ENCODE measurements at regions not wholly inside any gene's neighbourhood (a gene's known extent, or its start where the extent isn't known, plus 50 kb on each side); places are given as distances from the start of the nearest gene placed in this dataset.

DNA sequence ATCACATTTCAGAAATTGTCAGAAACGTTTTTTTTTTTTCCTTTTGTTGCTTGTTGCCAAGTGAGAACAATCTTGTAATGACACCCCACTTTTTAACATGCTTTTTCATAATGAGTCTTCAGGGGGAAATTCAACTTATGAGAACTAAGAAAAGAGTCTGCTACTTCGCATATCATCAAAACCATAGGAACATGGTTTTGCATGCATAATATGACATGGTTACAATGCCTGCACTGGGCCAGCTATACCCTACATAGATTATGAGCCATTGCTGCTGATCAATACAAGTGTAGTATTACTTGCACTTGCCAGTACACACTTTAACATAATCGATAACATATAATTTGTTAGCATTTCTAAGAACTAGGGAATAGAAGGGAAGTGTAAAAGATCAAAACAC, 191.0 kb upstream of the NBEA start:
- H3K27ac ChIP-seq (ENCODE audit: low read depth, low read length), result no peak overlapping the region
- intact Hi-C loops (cut with micrococcal nuclease), result no loop called here
- H3K36me3 ChIP-seq (ENCODE audit: control insufficient read depth in 1 of 2, insufficient read depth in 2 of 2, low read length in 2 of 2), result no peaks in the 10 kb centered on the region
- H3K9me2 ChIP-seq (ENCODE audit: insufficient read depth), result no peaks in the 10 kb centered on the region
- DNase-seq (ENCODE audit: low read depth, low spot score) (no peak), ATAC-seq (no peak)
- H3K4me2 ChIP-seq (ENCODE audit: low read length), result no peak overlapping the region
- CTCF ChIA-PET, result no interaction called here
- no peaks in the 10 kb centered on the region for H3K27me3 ChIP-seq (ENCODE audit: insufficient read depth, low read length)
- H3K9me3 ChIP-seq (ENCODE audit: control insufficient read depth in 1 of 2, insufficient read depth in 1 of 2, low read depth in 1 of 2, low read length in 2 of 2), result no peaks in the 10 kb centered on the region
- no peak overlapping the region for H2AFZ ChIP-seq (ENCODE audit: low read depth, low read length, poor library complexity, severe bottlenecking)
- no peak overlapping the region for H3K4me3 ChIP-seq (replicated peaks in 1 of 2; ENCODE audit: low read depth in 1 of 2, low read length in 2 of 2)
- RAD21 ChIA-PET (ENCODE audit: low non-redundant PET in 1 of 2, low total read pairs in 2 of 2, uncharacterized antibody in 2 of 2, unreplicated experiment in 2 of 2), result no interaction called here
- BruUV-seq (replicated peaks), result no TSS peak
- POLR2A ChIA-PET, result no interaction called here
- no peak overlapping the region for H3K9ac ChIP-seq (ENCODE audit: low read length)
- no peaks in the 10 kb centered on the region for H3K4me1 ChIP-seq (ENCODE audit: control insufficient read depth in 1 of 2, insufficient read depth in 2 of 2, low read length in 2 of 2)
- H4K20me1 ChIP-seq (ENCODE audit: insufficient read depth), result no peaks in the 10 kb centered on the region
- H3K79me2 ChIP-seq (ENCODE audit: insufficient read depth, low read length), result no peaks in the 10 kb centered on the region
- TF ChIP-seq YY1 (IDR thresholded peaks at IDR 0.05; ENCODE audit: extremely low read depth, insufficient replicate concordance, low read depth, low read length), result no peak
- TF ChIP-seq CTCF (IDR thresholded peaks at IDR 0.05 in 2 of 3, conservative IDR thresholded peaks at IDR 0.05 in 1 of 3; ENCODE audit: borderline replicate concordance in 1 of 3, insufficient read depth in 1 of 3, low read depth in 2 of 3, low read length in 2 of 3), result no peak
- TF ChIP-seq SIN3A (IDR thresholded peaks at IDR 0.05; ENCODE audit: low read depth), result no peak
- no peak for TF ChIP-seq JUND (IDR thresholded peaks at IDR 0.05)
- TF ChIP-seq RAD21 (IDR thresholded peaks at IDR 0.05; ENCODE audit: low read depth), result no peak
- no peak for TF ChIP-seq ZFX (IDR thresholded peaks at IDR 0.05)
- no peak for TF ChIP-seq ZBTB33 (IDR thresholded peaks at IDR 0.05; ENCODE audit: extremely low read depth, insufficient replicate concordance, low read length)
